GM13977 (cell line): ENCODE measurements at regions not wholly inside any gene's neighbourhood (a gene's known extent, or its start where the extent isn't known, plus 50 kb on each side); places are given as distances from the start of the nearest gene placed in this dataset.
"Not testable (repeated sequence)": the region's sequence is repeated elsewhere in the genome, so short reads cannot be mapped to it uniquely, and the experiment has no call there.

Experiments
- DNase-seq: peaks from one replicate; pipeline ENCODE4 v3.0.0; 2012; ENCODE audit warnings: low spot score
- in situ Hi-C: fragments of 300-500 bp; cut with MboI; formaldehyde crosslinking; loops from one replicate; pipeline ENCODE4 v1.12.0; 2022; ENCODE audit warnings: low sequenced_read_pairs, low pct_unique_long_range_greater_than_20kb, mixed read lengths, inconsistent platforms; ENCODE audit not compliant: unreplicated experiment
- TF ChIP-seq, protein P1 (sequence below): IDR thresholded peaks from 2 replicates; pipeline ENCODE4 v1.5.1; 2012; ENCODE audit warnings: mild to moderate bottlenecking, control low read depth; ENCODE audit not compliant: insufficient read depth; ENCODE audit errors: extremely low read depth, missing control alignments

DNA sequence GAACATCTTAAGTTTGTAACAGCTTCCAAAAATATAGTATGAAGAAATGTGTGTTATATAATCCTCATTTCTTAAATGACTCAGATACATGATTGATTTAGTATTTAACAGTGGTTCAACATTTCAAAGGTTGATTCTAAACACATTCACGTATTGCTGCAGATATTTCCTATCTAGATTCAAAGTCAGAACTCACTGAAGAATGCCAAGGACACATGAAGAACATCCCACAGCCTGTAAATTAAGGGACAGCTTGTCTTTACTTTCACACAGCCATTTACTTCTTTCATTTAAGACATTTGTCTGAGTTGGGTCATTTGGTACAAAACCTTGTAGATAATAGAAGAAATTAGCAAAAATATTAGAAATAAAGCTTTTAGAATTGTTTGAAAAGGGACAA lies 66.9 kb upstream of the CPSF6 start:
- in situ Hi-C loops: no loop called here
- TF ChIP-seq, protein P1, sequence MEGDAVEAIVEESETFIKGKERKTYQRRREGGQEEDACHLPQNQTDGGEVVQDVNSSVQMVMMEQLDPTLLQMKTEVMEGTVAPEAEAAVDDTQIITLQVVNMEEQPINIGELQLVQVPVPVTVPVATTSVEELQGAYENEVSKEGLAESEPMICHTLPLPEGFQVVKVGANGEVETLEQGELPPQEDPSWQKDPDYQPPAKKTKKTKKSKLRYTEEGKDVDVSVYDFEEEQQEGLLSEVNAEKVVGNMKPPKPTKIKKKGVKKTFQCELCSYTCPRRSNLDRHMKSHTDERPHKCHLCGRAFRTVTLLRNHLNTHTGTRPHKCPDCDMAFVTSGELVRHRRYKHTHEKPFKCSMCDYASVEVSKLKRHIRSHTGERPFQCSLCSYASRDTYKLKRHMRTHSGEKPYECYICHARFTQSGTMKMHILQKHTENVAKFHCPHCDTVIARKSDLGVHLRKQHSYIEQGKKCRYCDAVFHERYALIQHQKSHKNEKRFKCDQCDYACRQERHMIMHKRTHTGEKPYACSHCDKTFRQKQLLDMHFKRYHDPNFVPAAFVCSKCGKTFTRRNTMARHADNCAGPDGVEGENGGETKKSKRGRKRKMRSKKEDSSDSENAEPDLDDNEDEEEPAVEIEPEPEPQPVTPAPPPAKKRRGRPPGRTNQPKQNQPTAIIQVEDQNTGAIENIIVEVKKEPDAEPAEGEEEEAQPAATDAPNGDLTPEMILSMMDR: no peak
- no peak for DNase-seq

DNA sequence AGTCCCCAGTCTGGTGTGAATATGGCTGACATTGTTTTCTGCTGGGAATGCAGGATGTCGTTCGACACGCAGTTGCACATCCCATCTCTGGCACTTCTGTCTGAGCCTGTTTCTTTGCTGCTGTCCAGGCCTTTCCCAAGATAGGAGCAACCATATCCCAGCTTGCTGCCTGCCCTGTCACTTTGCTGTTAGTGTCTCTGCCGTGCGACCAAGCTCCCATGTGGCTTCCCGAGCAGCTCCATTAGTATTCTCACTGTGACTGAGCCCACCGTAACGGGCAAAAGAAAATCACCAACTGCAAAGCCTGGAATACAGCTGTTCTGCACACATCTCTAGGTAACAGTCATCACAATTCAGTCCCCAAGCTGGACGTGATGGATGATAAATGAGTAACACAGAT lies 66.0 kb upstream of the CPSF6 start:
- TF ChIP-seq, protein P1: no peak
- in situ Hi-C loops: no loop called here
- DNase-seq: no peak

DNA sequence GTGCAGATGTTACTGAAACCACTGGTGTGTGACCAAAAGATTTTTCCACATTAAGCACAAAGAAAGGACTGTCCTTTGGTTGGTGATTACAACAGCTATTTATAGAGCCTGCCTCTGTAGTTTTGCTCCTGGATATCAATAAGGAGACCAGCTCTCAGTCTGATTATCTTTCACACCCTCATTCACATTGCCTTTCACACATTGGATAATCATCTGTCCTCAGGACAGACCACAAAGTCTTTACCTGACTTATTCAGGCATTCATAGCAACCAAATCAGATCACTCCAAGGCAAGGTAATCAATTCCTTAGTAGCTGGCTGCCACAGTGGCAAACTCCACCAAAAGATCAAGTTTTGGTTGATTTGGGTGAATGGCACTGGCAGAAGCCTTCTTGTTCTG lies 59.6 kb upstream of the CPSF6 start:
- TF ChIP-seq, protein P1: no peak
- in situ Hi-C loops: loop anchor here (25.0 kb wide), 1 partner anchor 92 kb away; no protein-coding TSS in a partner anchor
- no peak for DNase-seq

DNA sequence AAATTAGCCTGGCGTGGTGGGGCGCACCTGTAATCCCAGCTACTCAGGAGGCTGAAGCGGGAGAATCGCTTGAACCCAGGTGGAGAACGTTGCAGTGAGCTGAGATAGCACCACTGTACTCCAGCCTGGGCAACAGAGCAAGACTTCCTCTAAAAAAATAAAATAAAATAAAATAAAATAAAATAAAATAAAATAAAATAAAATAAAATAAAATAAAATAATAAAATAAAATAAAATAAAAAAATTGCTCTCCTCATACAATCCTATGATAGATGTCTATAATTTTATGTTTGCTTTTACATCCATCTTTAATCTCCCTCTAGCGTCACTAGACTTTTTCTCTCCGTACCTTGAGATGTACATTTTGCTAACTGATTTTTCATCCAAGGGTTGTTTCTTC lies 51.8 kb upstream of the CPSF6 start:
- not testable (repeated sequence) for DNase-seq
- in situ Hi-C loops: loop anchor here (25.0 kb wide), 1 partner anchor 100 kb away; no protein-coding TSS in a partner anchor

DNA sequence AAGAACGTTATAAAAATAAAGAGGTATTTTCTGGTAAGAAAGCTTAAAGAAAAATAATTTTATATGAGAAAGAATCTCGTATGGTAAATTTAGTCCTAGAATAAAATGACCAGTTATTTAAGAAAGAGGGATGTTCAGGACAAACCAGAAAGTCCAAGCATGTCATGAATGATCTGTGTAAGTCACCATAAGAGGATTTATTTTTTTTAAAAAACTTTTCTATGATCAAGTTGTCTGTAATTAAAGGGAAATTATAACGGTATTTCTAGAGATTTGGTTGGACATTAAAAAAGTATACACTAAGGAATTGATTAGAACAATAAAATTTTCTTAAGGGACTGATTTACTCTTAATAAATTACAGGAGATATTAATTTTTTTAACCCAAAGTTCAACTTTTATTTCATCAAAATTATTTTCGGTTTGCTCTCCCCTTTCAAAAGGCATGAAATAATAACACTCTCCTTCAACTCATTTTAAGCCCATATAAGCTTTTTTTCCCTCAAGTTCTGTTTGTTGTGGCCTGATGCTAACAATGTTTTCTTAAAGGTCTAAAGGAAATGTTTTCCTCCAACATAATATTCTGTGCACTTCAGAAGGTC lies 49.9 kb upstream of the CPSF6 start:
- TF ChIP-seq, protein P1: no peak
- in situ Hi-C loops: loop anchor here (25.0 kb wide), 1 partner anchor 102 kb away; no protein-coding TSS in a partner anchor
- no peak for DNase-seq
